ENCODE measurements at regions not wholly inside any gene's neighbourhood (a gene's known extent, or its start where the extent isn't known, plus 50 kb on each side); places are given as distances from the start of the nearest gene placed in this dataset.

DNA sequence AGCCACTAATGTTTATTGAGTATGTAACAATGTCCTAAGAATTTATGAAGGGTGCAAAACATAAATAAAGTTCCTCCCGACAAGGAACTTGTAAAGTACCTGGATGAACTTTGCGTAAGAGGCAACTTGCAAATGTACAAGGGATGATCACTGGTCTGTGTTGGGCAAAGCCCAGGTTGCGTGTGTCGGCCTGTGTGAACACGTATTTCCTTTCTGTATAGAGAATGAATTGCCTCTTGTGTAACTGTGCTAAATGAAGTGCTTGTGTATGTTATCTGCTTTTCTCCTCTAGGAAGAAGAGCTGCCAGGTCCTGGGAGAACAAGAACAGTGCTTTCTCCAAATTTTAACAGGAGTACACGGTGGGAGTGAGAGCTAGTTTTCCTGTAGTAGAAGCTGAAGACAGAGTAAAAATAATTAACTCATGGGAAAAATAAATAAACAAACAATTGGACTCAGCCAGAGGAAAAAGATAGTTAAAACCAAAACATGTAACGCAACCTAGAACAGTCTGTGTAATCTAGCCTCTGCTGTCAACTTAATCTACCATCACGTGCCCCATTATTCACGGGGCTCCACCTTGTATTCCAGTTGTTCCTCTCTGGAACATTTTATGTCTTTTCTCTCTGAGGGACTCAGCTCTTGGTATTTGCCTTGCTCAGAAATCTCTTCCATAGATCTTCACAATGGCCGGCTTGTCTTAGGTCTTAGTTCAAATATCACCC, 83.7 kb upstream of the RASGRP1 start:
- Histone ChIP-seq H3K36me3 (ENCODE audit: control insufficient read depth in 2 of 2, extremely low read depth in 1 of 2, insufficient read depth in 2 of 2, low read length in 2 of 2) (no peaks in the 10 kb centered on the region), H3K9ac (replicated peaks; ENCODE audit: extremely low read depth, insufficient read depth, low read length) (no peak overlapping the region), H3K9me1 (replicated peaks; ENCODE audit: control insufficient read depth, extremely low read depth, insufficient read depth, low read length) (no peaks in the 10 kb centered on the region), H3K27ac (ENCODE audit: insufficient read depth, low read depth, low read length) (no peak overlapping the region), H3K27me3 (ENCODE audit: control insufficient read depth in 2 of 2, insufficient read depth in 2 of 2, low read length in 2 of 2) (peaks cover 11 to 15% of the 10 kb centered on the region in 2 experiments), H3K4me3 (replicated peaks in 1 of 3; ENCODE audit: insufficient read depth in 1 of 3, low read depth in 1 of 3, low read length in 3 of 3) (no peak overlapping the region), H4K20me1 (replicated peaks; ENCODE audit: control insufficient read depth, extremely low read depth, insufficient read depth, low read length) (no peaks in the 10 kb centered on the region), H3K4me1 (ENCODE audit: control insufficient read depth, extremely low read depth, insufficient read depth, low read length) (no peaks in the 10 kb centered on the region), H3K9me3 (replicated peaks; ENCODE audit: control insufficient read depth, insufficient read depth, low read length) (no peaks in the 10 kb centered on the region), H3K79me2 (ENCODE audit: control insufficient read depth, insufficient read depth, low read length) (no peaks in the 10 kb centered on the region), H2AFZ (ENCODE audit: low read depth, low read length) (no peak overlapping the region), H3K4me2 (ENCODE audit: insufficient read depth, low read length) (no peak overlapping the region)
- dilution Hi-C loops (cut with MboI; ENCODE audit: extremely low pct_ligation_motif_present, low sequenced_read_pairs) = no loop called here
- ChIA-PET CTCF (interaction anchor here (0.6 to 3.5 kb wide), 9 partner anchors 11 to 1194 kb away, joined by 3 to 24 read pairs (median 3); no protein-coding TSS in a partner anchor), POLR2A (no interaction called here)
- FAIRE-seq = no peak
- no TSS peak for BruUV-seq (replicated peaks)
- no peak for DNase-seq (ENCODE audit: low read depth, low spot score)
- intact Hi-C loops (cut with micrococcal nuclease) = no loop called here
- TF ChIP-seq FOS (IDR thresholded peaks at IDR 0.05; ENCODE audit: borderline replicate concordance, insufficient read depth, low read length) = no peak
- TF ChIP-seq, protein P1, sequence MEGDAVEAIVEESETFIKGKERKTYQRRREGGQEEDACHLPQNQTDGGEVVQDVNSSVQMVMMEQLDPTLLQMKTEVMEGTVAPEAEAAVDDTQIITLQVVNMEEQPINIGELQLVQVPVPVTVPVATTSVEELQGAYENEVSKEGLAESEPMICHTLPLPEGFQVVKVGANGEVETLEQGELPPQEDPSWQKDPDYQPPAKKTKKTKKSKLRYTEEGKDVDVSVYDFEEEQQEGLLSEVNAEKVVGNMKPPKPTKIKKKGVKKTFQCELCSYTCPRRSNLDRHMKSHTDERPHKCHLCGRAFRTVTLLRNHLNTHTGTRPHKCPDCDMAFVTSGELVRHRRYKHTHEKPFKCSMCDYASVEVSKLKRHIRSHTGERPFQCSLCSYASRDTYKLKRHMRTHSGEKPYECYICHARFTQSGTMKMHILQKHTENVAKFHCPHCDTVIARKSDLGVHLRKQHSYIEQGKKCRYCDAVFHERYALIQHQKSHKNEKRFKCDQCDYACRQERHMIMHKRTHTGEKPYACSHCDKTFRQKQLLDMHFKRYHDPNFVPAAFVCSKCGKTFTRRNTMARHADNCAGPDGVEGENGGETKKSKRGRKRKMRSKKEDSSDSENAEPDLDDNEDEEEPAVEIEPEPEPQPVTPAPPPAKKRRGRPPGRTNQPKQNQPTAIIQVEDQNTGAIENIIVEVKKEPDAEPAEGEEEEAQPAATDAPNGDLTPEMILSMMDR (IDR thresholded peaks at IDR 0.05; ENCODE audit: extremely low read depth in 1 of 2, insufficient read depth in 1 of 2, low read depth in 1 of 2, low read length in 2 of 2) = no peak
- no peak for TF ChIP-seq JUN (IDR thresholded peaks at IDR 0.05; ENCODE audit: borderline replicate concordance, insufficient read depth, insufficient read length, low read depth)
- TF ChIP-seq MYC (IDR thresholded peaks at IDR 0.05; ENCODE audit: low read depth, low read length) = no peak
- TF ChIP-seq EZH2 (IDR thresholded peaks at IDR 0.05; ENCODE audit: borderline replicate concordance, low read depth, low read length, severe bottlenecking) = no peak
- no peak for TF ChIP-seq POLR2A (IDR thresholded peaks at IDR 0.05; ENCODE audit: low read depth, low read length)
- no peak for TF ChIP-seq GATA2 (IDR thresholded peaks at IDR 0.05; ENCODE audit: insufficient read depth, insufficient read length, low read depth, low read length)
- TF ChIP-seq, protein P2, sequence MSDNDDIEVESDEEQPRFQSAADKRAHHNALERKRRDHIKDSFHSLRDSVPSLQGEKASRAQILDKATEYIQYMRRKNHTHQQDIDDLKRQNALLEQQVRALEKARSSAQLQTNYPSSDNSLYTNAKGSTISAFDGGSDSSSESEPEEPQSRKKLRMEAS (IDR thresholded peaks at IDR 0.05; ENCODE audit: insufficient read depth, insufficient read length) = no peak
- no peak for TF ChIP-seq POLR2AphosphoS5 (IDR thresholded peaks at IDR 0.05; ENCODE audit: insufficient read depth, low read depth, low read length)

All from endothelial cell of umbilical vein (primary cell).